NCI-H69 (cell line): ENCODE measurements at regions not wholly inside any gene's neighbourhood (a gene's known extent, or its start where the extent isn't known, plus 50 kb on each side); places are given as distances from the start of the nearest gene placed in this dataset.
A peak's percentile ranks its signal among the peaks of the same experiment; 100 is the strongest.
"Not testable (repeated sequence)": the region's sequence is repeated elsewhere in the genome, so short reads cannot be mapped to it uniquely, and the experiment has no call there.

Experiments used
- DNase-seq: peaks from one replicate; lab custom pipeline; 2025; lab: John Stamatoyannopoulos, UW

DNA sequence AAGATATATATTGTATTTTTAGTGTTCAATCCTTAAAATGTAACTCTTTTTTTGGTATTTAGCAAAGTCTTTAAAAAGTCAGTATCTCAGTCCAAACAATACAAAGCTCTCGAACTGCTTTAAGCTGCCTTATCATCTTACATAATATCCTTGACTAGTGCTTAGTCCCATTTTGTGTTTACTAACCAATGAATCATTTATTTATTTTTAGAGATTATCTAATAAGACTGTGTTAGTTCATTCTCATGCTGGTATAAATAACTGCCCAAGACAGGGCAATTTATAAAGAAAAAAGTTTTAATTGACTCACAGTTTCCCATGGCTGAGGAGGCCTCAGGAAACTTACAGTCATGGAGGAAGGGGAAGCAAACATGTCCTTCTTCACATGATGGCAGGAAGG, 248.3 kb upstream of the KYNU start:
- DNase-seq = no peak

DNA sequence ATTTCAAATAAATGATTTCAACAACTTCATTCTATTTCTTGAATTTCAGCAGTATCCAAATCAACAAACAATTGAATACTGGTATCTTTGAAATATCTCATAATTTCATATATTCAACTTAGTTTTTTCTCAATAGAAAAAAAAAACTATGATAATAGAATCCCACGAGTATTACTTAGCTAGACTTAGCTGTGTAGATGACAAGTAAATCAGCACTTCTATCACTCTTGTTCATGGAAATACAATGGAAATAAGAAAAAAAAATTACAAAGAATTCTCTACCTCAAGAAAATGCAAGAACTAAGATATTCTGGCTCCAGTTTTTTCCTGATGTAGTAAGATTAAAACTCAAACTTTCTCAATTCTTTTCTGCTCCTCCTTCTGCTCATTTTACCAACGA, 256.2 kb upstream of the KYNU start:
- no peak for DNase-seq

DNA sequence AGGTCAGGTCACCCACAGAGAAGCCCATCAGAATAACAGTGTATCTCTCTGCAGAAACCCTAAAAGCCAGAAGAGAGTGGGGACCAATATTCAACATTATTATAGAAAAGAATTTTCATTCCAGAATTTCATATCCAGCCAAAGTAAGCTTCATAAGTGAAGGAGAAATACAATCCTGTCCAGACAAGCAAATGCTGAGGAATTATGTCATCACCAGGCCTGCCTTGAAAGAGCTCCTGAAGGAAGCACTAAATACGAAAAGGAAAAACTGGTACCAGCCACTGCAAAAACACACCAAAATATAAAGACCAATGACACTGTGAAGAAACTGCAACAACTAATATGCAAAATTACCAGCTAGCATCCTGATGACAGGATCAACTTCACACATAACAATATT, 260.0 kb upstream of the KYNU start:
- no peak for DNase-seq

DNA sequence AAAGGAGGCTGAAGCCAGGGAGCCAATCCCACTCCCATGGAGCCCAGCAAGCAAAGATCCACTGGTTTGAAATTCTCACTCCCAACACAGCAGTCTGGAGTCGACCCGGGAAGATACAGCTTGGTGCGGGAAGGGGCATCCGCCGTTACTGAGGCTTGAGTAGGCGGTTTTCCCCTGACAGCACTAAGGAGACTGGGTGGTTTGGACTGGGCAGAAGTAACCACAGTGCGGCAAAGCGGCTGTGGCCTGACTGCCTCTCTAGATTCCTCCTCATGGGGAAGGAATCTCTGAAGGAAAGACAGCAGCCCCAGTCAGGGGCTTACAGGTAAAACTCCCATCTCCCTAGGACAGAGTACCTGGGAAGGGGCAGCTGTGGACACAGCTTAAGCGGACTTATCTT, 261.6 kb upstream of the KYNU start:
- no peak for DNase-seq

DNA sequence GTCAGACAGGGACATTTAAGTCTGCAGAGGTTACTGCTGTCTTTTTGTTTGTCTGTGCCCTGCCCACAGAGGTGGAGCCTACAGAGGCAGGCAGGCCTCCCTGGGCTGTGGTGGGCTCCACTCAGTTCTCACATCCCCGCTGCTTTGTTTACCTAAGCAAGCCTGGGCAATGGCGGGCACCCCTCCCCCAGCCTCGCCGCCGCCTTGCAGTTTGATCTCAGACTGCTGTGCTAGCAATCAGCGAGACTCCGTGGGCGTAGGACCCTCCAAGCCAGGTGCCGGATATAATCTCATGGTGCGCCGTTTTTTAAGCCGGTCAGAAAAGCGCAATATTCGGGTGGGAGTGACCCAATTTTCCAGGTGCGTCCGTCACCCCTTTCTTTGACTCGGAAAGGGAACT, 264.3 kb upstream of the KYNU start:
- DNase-seq = not testable (repeated sequence)

DNA sequence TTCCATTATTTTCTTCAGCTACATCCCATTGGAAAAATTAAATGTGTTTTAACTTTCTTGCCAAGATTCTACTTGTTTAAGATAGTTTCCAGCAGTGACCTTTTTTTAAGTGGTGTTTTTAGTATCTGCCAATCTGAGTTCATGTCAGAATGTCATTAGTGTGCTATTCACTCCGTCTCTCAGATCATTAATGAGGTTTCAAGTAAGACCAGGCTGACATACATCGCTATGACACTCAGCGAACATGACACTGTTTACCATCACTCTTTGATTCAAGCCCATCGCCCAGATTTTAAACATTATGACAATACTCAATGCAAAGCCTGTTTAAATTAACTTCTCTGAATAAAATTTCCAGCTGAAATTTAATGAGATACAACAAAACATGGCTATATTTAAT, 272.0 kb upstream of the KYNU start:
- DNase-seq = no peak

DNA sequence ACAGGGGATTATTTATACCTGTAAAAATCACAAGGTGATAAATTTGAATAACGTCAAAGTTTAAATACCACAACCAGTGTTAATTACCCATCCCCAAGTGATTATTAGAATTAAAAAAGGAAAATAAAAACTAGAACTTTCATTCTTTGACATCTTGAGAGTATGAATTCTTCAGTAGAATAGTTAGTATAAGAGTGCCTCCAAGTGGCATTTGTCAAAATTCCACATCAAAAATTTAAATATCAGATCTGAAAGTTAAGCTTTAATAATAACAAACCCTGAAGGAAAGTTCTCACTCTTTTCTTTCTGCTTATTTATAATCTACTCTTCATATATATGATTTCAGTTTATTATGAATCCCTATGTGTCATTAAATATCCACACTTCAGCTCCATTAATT, 273.7 kb upstream of the KYNU start:
- DNase-seq = no peak

DNA sequence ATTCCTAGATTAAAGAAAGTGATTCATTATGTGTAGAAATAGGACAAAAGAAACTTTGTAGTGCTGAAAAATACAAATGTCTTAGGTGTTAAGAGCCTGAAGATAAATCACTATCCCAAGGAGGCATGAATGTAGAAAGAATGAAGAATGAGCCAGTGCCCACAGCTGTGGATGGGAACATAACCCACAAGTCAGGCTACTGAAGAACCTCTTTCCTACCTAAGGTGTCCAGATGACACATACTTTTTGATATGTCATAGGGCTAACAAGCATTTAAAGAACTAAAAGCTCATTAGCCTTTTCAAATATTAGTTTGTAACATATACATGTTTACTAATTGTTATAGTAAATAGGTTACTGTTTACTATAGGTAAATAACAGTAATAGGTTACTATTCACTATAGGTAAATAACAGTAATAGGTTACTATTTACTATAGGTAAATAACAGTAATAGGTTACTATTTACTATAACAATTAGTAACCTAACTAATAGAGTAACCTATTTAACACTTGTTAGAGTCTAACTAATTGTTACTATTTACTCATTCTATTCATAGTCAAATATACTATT, 275.0 kb upstream of the KYNU start:
- DNase-seq = peak; percentile 10

DNA sequence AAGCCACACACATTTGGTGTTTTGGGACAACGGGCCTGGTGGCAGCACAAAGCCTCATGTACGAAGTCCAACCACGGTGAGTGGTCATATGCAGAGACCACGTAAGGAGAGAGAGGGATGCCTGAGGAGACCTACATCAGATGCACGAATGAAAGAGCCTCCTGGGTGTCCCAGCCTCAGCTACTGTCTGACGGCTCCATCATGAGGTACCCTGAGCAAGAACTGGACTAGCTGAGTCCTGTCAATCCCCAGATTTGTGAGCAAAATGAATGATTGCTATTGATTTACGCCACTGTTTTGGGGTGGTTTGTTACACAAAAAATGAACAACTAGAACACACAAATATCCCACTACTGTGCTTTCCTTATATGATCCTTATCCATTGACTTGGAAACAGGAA, 275.7 kb upstream of the KYNU start:
- no peak for DNase-seq

DNA sequence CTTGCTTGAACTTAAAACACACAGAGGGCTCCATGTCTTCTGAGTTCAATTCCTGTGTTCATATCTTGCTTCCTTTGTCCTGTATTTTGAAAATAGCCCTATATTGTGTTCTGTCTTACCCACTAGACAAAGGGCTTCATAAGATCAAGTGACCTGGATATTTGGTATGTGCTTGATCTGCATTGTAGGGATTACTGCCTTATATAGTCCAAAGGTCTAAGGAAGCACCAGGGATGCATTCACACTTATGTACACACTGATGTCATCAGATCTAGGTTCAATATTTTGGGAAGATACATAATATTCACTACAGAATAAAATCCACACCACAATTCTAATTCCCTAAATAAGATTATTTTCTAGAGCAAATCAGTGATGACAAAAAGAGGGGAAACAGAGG, 278.0 kb upstream of the KYNU start:
- DNase-seq = no peak

DNA sequence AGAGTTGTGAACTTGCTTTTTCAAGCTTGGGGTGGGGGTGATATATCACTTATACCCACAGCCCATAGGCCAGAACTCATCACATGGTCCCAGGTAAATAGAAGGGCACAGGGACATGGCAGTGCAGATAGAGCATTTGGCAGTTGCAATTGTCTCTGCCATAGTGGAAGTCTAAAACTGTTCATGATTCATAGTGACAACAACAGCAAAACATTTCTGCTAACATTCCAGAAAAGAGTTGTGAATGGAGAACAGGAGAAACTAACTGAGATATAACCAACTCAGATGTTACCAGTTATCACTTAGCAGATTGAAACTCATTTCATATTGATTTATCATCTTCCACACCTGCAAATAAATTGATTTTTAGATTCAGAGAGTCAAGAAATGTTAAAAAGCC, 278.6 kb upstream of the KYNU start:
- no peak for DNase-seq

DNA sequence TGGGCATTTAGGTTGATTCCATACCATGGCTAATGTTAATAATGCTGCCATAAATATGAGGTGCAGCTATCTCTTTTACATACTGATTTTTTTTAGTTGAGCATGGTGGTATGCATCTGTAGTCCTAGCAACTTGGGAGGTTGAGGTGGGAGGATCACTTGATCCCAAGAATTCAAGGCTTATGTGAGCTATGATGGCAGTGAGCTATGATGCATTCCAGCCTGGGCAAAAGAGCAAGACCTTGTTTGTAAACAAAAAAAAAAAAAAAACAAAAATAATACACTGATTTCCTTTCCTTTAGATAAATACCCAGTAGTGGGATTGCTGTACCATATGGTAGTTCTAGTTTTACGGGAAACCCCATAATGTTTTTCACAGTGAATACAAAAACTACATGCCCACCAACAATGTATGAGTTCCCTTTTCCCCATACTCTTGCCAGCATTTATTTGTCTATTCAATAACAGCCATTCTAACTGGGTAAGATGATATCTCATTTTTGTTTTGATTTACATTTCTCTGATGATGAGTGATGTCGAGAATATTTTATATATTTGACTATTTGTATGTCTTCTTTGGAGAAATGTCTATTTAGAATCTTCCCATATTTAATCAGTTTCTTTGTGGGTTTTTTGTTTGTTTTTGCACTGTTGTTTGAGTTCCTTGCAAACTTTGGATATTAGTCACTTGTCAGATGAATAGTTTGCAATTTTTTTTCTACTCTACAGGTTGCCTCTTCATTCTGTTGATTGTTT, 281.0 kb upstream of the KYNU start:
- no peak for DNase-seq

DNA sequence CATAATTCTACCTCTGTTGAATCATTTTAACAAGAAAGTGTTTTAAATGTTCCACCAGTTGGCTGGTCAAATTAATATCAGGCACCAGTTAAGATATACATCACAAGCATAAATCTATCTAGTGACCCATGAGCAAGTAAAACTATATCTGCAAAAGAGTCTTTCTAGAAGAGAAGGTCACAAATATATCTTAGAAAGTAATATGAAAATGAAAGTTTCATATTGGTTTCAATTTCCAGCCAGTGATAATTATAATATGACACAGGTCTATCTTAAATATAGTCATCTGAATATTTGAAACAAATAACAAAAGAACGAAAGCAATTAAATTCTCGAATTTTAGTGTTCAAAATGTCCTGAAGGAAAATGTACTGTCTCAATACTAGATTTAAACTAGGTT, 282.5 kb upstream of the KYNU start:
- no peak for DNase-seq

DNA sequence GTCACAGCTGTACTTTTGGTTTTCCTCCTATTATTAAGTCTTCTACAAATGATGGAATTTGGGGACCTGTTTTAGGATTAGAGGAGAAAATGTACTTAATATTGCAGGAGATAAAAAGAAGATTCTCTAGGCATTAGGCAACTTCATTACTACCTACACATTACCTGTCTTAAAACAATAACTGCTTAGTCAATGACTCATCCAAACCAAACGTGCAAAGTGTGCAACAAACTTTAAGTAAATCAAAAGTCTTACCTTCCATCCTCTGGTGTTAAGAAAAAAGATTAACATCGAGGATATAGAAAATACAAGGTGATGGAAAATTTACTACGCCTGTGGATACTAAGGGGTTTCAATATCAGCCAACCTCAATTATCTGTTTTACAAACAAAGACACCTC, 285.3 kb upstream of the KYNU start:
- DNase-seq = no peak

DNA sequence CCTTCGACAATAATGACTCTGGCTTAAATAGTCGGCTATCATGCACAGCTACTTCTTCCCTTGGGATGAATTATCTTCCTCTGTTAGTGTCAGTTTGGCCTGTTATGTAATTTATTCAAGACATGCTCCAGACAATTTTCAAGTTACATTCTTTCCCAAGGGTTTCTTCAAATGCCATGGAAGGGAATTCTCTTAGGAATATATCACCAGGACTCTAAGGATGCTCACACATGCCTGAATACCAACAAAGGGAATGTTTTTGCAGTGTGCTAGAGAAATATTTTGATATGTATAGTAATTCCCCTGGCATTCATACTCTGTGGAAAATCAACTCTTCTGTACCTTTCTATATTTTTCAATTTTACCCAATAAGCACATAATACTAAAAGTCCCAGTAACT, 286.0 kb upstream of the KYNU start:
- no peak for DNase-seq

DNA sequence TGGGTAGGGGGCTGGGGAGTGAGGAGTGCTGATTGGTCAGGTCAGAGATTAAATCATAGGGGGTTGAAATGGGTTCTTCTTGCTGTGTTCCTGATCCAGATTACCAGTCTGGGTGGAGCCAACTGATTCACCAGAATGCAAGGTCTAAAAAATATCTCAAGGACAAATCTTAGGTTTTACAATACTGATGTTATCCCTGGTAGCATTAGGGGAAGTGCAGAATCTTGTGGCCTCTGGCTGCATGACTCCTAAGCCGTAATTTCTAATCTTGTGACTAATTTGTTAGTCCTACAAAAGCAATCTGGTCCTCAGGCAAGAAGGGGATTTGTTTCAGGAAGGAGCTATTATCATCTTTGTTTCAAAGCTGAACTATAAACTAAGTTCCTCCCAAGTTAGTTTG, 289.2 kb upstream of the KYNU start:
- no peak for DNase-seq

DNA sequence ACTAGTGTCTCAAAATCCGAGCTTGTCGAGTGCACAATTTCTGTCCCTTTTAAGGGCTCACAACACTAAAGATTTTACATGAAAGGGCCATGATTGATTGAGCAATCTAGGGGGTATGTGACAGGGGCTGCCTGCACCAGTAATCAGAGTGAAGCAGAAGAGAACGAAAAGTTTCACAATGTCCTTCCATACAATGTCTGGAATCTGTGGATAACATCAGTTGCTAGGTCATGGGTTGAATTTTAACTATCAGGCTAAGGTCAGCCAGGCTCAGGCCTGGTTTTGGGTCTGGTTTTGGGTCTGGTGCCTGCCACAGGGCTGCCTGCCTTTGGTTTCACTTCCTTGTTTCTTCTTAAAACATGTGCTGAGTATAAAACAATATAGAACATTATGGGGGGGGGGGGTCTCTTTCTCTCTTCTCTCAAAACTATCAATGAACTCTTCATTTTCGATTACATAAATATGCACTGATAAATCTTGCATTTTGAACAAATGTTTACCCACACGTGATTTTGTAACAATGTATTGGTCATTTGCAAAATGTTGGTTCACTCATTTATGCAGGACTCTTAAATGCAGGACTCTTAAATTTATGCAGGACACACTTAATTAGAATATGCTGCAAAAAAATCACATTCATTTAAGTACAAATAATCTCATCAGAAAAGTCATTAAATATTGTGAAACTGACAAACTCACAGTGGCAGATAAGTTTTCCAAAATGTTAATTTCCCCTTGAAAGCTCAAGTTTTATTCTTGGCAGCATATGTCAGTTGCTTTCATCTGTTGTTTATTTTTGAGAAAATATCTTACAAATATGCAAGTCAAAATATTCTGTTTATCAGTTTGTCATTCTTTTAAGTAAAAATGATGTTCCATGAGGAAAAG, 290.5 kb upstream of the KYNU start:
- no peak for DNase-seq

DNA sequence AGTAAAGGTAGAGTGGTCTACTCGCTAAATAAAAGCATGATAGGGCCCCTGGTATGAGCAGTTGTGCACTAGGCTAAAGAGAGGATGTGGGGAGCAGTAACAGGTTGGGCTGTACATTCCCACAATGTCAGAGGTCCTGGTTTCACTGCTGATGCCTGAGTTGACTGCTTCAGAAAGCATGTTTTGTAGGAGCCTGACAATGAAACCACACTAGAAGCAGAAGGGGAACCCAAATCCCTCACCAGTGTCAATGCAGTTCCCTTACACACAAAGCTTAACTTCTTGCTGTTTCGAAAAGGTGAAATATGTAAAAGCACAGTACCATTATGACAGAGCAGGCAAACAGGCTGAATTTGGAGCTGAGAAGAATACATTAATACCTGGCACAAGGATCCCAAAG, 291.7 kb upstream of the KYNU start:
- DNase-seq = no peak

DNA sequence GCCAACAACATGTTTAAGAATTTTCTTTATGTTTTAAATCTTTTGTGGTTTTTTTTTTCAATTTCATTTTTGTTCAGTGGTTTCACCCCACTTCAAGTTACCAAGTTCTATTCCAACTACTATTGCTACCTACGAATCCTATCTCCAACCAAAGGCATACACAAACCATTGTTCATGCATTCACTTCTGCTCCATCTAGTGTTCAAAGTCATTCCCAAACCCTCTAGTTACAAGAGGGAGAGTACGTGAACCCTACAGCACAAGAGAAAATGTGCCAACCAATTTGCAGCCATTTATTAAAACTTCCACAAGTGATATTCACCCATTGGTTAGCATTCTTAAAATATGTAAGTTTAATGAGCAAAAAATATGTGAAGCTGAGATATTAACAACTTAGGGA, 295.1 kb upstream of the KYNU start:
- DNase-seq = no peak

DNA sequence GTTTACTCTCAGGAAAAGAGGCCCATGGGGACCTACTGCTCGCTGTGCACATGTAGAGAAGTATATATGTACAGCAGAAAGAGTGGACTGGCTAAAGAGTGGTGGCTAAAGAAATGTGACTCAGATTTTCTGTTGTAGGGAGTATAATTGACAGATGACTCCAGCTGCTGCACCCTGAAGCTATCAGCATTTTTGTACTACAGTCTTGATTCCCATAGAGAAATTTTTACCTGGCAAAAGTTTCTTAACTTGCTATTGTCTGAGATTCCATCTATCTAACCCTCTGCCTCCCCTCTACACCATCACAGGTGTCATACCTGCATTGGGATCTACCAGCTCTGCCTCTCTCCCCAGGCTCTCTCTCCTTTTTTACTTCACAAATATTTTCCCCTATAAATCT, 296.0 kb upstream of the KYNU start:
- DNase-seq = no peak

DNA sequence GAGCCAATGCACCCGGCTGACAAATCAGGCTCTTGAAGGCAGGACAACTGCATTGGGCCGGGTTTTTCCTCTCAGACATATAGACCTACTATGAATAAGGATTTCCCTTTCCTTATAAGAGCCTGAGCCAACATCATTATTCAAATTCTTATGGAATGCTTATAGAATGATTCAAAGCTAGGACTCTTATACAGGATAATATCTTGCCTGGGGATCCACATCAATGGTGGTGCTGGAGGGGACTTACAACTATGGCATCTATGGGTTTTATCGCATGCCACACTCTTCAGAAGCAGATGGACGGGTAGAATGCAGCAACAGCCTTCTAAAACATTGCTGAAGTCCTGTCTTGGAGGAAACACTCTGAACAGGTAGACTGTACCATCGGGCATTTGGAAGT, 296.8 kb upstream of the KYNU start:
- DNase-seq = no peak

DNA sequence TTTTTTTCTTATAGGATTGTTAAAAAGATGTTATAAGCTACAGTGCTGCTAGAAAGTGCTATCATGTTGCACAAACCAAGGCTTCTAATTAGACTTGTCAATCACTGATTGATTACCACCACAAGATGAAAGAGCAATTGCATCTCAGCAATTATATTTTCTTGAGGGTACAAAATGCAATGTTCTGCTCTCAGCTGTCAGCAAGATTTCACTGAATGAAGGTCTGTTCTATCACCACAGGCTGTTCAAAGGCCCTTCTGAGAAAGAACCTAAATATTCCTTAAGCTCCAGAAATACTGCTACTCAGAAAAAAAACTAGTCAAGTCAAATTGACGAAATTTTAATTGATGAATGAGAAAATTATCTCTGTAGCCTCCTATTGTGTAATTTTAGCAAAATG, 301.9 kb upstream of the KYNU start:
- no peak for DNase-seq

DNA sequence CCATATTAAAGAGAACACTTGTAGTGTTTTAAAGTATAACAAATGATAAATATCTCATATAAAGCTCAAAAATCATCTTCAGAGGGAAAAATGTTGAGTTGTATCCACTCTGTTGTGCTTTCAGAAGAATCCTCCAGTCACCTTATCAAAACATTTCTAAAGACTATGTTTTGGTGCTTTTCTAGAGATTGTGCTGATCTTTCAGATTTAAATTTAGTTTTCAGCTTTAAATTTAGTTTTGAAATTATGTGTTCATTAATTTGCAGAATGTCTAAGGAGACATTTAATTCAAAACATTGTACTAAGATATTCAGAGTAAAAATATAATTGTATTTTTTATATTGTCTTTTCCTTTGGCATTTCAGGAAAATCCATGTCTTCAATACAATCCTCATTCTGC, 303.1 kb upstream of the KYNU start:
- no peak for DNase-seq
